ENCODE measurements at regions not wholly inside any gene's neighbourhood (a gene's known extent, or its start where the extent isn't known, plus 50 kb on each side); places are given as distances from the start of the nearest gene placed in this dataset.

DNA sequence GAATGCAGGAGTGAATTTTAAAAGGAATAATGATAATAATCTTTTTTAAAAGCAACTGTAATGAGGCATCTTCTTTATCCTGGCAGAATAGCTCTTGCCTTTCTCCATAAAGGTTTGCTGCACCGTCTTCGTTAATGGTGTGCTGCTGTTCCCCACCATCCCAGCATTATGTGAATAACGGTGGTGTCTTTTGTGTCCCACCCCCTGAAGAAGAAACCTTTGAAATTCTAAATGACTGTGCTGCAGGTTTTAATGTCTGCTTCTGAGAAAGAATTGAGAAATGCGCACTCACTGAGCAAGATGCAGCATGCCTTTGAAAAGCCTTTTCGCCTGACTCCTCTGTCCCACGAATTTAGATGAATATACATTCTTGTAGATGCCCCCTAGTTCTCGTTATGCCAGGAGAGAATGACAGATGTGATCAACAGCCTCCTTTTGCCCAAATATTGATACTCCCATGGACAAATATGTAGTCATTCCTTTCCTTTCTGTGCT lies 246.1 kb upstream of the ZNF462 start:
- TF ChIP-seq, protein P1, sequence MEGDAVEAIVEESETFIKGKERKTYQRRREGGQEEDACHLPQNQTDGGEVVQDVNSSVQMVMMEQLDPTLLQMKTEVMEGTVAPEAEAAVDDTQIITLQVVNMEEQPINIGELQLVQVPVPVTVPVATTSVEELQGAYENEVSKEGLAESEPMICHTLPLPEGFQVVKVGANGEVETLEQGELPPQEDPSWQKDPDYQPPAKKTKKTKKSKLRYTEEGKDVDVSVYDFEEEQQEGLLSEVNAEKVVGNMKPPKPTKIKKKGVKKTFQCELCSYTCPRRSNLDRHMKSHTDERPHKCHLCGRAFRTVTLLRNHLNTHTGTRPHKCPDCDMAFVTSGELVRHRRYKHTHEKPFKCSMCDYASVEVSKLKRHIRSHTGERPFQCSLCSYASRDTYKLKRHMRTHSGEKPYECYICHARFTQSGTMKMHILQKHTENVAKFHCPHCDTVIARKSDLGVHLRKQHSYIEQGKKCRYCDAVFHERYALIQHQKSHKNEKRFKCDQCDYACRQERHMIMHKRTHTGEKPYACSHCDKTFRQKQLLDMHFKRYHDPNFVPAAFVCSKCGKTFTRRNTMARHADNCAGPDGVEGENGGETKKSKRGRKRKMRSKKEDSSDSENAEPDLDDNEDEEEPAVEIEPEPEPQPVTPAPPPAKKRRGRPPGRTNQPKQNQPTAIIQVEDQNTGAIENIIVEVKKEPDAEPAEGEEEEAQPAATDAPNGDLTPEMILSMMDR (IDR thresholded peaks at IDR 0.05): no peak
- TF ChIP-seq EZH2phosphoT487 (IDR thresholded peaks at IDR 0.05): no peak

All from neural progenitor cell (in vitro differentiated cells).